Stimulated activated naive CD8-positive, alpha-beta T cell treated with anti-CD3 and anti-CD28 coated beads, Interleukin-15, Interleukin-2, amounts not matched to agents 100 U/mL and 50 U/mL, for 24 hours (primary cell): ENCODE measurements at regions not wholly inside any gene's neighbourhood (a gene's known extent, or its start where the extent isn't known, plus 50 kb on each side); places are given as distances from the start of the nearest gene placed in this dataset.

Source experiments
- ATAC-seq: fragments of 150-1000 bp; cut with Tn5 transposase; one replicate; pipeline ENCODE4 v1.10.0; 2021
- DNase-seq: peaks from one replicate; pipeline ENCODE4 v3.0.0; 2021

DNA sequence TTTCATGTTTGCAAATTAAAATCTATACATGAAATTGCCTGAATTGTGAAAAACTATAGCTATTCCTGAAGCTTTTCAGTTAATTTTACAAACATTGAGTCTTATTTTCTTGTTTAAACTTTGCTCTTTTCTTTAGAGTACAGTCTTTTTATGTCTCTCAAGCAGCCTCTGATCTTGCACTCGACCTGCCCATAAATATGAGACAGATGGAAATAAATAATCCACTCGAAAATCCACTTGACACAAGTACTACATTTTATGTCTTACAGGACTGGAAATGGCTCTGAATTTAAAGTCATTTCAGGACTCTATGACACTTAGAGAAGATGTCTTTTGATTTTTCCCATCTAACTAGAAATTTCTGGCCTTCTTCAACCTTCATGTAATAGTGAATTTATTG, 283.8 kb downstream of the USP25 start:
- no peak for ATAC-seq
- DNase-seq: no peak

GRCh38 chr21:16020878-16021277, 291.1 kb downstream of the USP25 start:
- ATAC-seq (no peak), DNase-seq (no peak)

DNA sequence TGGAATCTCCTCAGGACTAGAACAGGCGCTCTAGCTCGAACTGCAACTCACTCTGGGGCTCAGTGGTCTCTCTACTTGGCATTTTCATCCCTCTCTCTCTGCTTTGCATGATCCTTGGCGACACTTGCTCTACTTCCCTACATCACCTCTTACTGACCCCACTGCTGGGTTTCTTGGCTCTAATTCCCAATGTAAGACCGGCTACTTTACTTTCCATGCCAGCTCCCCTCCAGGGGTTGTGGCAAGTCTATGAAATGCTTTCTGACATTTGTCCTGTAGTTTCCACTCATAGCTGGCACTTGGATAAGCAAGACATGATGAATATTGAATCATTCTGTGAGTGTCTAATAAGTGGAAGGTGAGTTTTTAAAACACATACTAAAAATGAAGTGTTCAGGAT, 292.3 kb downstream of the USP25 start:
- ATAC-seq (no peak), DNase-seq (no peak)

- ATAC-seq: no peak
- DNase-seq: no peak
These were observed 293.1 kb downstream of the USP25 start for GRCh38 chr21:16022921-16023320.

GRCh38 chr21:16028142-16028541, 298.4 kb downstream of the USP25 start:
- DNase-seq (no peak), ATAC-seq (no peak)

DNA sequence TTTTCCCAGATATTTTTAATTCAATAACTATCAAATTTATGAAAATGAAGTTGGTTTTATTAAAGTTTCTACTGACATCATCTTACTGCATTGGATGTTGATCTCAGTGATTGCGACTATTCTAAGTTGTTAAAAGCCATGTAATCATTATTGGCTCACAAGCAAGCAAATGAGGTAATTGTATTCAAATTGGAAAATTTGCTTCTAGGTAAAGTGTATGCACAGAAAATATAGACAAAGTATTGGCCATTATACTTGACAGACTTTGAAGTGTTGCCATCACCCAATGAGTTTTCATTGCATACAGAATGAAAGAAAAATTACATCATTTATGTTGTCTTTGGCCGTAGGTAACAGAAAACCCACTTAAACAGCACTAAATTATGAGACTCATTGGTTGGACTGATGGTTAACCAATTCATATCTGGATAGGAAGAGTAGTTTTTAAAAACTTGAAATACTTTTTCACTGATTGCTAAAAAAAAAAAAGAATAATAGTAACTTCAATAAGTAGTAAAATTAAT, 299.2 kb downstream of the USP25 start:
- DNase-seq (no peak), ATAC-seq (no peak)

DNA sequence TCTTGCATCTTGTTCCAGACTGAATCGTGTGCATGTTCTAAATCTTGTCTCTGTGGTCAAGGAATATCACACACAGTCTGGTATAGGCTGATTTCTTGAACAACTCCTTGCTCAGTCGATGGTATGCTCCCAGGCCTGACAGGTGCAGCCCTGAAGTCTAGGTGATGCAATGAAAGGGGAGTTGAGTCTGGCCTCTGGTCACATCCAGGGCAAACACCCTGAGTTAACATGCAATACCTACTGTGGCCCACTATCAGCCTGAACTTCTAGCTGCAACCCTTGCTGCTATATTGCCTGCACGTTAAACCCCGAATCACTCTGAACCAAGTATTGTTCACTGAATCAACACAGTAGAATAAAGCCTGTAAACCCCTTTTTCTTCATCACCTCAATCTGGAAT, 303.4 kb downstream of the USP25 start:
- no peak for ATAC-seq

DNA sequence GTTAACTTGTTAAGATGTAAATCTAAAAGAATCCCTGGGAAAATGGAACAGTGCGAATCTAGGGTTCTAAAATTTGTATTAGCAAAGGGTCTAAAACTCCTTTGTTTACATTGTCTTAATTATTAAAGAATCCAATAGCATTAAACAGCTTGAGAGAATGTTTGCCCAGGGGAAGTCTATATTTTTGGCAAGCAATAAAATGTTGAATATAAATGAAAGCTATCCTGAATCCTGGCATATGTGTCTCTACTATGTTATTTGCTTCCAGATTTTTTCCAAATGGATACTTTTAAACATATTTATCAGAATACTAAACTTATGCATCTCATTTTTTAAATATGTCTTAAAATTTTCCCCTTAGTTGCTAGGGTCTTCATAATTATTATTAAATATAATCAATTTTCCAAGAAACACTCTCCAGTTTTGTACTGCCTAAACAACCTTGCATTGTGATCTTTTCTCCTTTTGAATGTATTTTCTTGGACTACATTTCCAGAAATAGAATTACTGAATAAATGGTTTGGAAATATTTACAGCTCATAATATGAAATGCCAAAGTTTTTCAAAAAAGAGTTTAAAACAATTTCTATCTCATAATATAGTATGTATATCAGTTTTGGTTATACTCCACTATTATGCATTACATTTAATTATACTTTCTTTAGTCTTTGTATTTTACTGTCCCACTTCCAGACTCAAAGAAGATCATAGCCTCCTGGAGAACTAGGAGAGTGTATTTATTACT, 304.8 kb downstream of the USP25 start:
- DNase-seq: no peak
- ATAC-seq: no peak

More for the DNA sequence above, 303.4 kb downstream of the USP25 start:
- DNase-seq: no peak

- ATAC-seq (no peak), DNase-seq (no peak)
These were observed 307.7 kb downstream of the USP25 start for GRCh38 chr21:16037421-16037955.

DNA sequence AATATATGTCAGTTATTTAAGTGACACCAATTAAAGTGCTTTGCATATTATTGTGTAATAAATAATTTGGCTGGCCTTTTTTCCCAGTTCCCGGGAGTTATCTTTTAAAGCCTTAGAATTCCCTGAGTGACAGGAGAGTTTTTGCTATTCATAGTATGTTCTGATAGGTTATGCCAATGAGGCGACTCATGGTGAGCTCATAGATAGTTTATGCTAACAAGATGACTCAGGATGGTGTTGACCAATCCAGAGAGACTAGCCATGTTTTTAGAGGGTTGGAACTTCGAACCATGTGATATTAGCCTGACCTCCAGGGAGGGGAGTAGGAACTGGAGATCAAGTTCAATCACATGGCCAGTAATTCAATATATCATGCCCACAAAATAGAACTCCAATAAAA, 310.8 kb downstream of the USP25 start:
- no peak for ATAC-seq
- DNase-seq: no peak

DNA sequence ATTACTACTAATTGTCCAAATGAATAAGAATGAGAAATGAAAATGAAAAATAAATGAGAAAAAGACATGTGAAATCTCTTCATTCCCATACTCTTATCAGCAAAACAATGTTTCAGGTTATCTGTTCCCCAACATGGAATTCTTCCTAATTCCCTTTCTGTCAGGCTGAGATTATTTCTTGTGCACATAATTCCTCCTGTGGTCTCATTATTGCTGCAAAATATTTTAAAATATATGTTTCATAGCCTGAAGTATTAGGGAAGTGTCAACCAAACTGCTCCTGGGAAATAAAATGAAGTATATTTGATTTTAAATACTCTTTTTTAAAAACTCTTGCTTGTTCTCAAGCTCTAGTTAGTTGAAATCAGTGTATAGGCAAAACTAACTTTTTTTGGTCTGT, 314.9 kb downstream of the USP25 start:
- no peak for DNase-seq
- ATAC-seq: no peak

DNA sequence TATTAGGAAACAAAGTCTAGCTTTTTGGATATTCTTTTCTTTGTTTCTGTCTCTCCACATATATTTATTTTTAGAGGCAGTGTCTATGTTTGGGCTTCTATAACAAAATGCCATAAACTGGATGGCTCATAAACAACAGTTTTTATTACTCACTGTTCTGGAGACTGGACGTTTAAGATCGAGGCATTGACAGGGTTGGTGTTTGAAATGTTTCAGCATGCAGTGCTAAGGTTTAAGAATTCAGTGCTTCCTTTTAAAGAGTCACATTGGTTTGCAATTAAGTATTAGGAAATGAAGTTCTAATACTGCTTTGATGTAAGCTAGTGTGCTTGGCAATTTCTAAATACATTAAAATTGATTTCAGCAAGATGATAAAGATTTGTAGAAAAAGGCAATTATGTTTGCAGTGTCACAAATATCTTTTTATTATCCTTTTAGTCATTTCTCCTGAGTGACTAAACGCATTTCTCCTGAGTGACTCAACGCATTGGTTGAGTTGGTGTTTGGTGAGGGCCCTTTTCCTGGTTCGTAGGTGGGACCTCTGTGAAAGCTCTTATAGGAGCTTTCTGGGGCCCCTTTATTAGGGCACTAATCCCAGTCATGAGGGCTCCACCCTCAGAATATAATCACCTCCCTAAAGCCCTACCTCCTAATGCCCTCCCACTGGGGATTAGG, 317.0 kb downstream of the USP25 start:
- DNase-seq (no peak), ATAC-seq (no peak)

DNA sequence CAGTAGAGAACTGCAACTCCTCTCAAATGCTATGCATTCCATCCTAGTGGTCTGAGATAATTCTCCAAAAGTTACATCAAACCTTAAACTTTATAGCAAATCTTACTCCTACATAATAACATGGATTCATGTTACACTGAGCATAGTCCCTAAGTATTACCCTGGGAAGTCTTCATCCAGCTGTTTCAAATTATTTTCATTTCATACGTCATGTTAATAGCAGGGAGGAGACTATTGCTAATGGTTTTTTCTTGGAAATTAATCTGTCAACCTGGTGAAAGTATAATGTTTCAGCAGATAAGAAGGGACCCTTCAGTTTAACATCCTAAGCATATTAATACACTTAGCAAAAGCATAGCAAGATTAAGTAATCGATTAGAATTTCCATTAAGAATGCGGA, 318.1 kb downstream of the USP25 start:
- DNase-seq (no peak), ATAC-seq (no peak)

GRCh38 chr21:16055014-16055413, 325.2 kb downstream of the USP25 start:
- DNase-seq (no peak), ATAC-seq (no peak)

DNA sequence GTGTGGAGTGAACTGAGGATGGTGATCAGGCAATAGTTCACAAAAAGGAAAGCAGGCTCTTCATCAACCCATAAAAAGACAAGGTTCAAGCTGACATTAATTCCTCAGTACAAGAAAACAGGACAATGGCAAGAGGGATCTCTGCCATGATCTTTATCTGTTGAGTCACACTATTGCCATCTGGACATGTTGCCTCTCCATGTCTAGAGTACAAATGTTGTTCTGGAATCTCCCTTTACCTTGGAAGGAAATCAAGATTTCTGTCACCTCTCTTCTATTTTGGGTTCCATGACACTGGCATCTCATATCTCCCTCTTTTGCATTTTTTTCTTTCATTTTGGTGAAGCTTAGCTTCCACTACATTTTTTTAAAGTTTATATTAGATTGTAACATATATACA, 329.1 kb downstream of the USP25 start:
- ATAC-seq: no peak
- no peak for DNase-seq

DNA sequence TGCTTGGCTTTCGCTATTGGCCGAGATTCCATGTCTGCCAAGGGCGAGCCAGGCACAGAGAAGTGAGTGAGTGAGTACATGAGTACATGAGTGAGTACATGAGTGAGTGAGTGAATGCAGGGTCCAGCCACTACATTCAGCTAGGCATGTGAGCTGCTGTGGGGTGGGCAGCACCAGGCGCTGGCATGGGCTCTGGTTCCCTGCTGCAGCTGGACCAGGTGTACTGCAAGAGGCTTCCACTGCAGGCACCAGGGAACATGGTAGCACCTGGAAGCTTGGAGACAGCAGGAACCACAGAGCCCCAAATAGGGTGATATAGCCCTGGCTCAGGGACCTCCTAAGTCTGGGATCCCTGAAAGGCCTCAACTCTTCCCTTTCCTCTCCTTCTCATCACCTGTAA, 330.2 kb downstream of the USP25 start:
- ATAC-seq: no peak
- DNase-seq: no peak

DNA sequence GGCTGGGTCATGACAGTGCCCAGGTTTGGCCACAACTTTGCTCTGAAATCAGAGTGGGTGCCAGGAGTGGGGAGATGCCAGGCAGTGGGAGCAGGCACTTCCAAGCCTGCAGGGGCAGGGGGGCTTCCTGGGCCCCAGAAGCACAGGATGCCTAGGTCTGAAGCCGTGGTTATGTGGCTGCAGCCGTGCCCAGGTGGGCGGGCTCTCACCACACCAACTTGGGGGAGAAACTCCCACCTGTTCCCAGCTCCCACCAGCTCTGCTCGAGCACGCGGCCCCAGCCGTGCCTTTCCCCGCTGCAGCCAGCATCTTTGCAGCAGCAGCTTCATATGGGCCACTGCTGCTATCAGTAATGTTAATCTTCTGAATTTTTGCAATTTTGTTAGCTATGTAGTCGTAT, 331.4 kb downstream of the USP25 start:
- no peak for DNase-seq
- ATAC-seq: no peak

- ATAC-seq: no peak
- DNase-seq: no peak
These were observed 339.7 kb downstream of the USP25 start for GRCh38 chr21:16069178-16070112.

DNA sequence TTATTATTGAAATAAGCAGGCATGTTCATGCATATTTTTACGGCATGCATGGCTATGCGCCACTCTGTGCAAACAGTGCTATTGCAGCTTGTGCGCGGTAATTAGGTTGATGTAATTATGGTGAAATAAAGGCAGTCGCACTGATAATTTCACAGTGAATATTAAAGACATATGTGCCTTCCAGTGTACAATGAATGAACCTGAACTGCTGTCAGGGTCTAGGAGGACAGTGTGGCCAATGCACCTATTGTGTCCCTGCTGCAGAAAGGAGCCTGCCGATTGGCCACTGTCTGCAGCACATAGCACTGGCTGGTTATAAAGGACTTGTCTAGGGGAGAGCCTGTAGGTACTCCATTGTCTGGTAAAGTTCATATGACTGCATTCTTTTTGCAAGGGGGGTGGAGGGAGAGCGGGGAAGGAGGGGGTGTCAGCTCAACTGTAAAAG, 340.4 kb downstream of the USP25 start:
- ATAC-seq: no peak

DNA sequence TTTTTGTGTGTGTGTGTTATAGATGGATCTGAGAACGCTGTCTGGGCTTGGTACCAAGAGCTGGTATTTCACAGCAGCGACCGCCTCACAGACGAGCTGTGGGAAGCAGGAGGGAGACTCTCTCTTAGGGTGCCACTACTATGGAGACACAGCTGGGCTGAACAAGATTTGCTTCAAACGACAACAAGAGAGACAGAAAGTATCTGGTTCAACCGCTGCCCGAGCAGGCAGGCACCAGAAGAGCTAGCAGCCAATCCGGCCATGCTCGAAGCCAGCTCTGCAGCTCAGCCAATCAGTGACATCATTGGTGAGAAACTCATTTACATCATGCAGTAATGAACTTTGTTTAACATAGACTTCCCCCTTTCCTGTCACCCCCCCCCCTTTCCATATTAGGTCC, 341.3 kb downstream of the USP25 start:
- ATAC-seq (no peak), DNase-seq (no peak)

More for the DNA sequence above, 340.4 kb downstream of the USP25 start:
- no peak for DNase-seq

DNA sequence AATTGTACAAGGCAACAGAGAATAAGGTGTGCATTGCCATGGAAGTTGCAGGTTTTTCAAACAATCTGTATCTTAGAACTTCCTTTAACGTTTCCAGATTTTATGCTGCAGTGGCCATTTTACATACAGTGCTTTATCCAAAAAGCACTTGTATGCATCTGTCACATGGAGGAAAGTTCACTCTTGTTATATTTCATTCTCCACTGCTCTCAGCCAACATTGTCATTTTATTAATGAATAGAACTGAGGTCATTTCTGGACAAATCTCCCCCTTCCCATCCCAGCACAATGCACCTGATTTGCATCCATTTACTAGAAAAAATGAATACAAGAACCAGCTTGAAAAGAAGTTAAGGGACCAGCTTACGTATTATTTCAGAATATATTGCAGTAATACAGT, 342.0 kb downstream of the USP25 start:
- ATAC-seq (no peak), DNase-seq (no peak)

DNA sequence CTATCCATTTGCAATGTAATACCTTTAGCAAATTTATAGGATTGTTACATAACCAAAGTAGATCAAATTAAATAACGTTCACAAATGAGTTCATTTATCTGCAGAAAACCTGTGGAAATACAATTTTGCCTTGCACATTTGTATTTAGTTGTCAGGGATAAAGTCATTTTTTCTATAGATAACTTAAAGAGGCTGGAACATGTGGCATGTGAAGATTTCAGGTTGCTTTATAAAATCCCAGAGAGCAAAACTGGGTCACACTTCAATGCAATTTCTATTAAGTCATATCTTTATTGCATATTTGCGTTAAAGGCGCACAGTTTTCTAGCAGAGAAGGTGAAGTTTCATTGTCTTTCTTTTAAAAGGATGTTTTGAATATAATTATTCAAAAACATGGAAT, 342.4 kb downstream of the USP25 start:
- ATAC-seq (no peak), DNase-seq (no peak)
